ENCODE measurements at regions not wholly inside any gene's neighbourhood (a gene's known extent, or its start where the extent isn't known, plus 50 kb on each side); places are given as distances from the start of the nearest gene placed in this dataset.

DNA sequence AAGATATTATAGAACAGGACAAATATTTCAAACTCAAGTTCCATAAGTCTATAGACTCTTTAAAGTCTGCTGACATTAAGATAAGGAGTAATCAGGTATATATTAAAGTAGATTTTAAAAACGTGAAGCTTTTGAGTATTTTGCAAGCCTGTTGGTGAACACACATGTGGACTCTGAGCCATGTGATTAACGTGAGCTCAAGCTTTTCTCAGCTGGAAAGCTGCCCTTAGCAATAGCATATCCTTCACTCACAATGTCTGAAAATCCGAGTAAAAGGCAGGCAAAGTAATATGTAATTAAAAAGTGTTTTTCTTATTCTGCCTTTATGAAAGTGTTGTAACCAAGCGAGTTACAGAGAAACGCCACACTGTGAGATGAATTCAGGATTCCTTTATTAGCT lies 140.5 kb upstream of the AADAT start:
- no TSS peak for BruUV-seq (replicated peaks)
- intact Hi-C loops (cut with micrococcal nuclease; ENCODE audit: unreplicated experiment) = no loop called here
- Mint-ChIP-seq H3K4me1 (ENCODE audit: low read depth, unreplicated experiment) (no peaks in the 10 kb centered on the region), H3K4me3 (ENCODE audit: unreplicated experiment) (no peak overlapping the region), H3K27me3 (ENCODE audit: insufficient read depth, unreplicated experiment) (peaks cover 2% of the 10 kb centered on the region), H3K27ac (ENCODE audit: unreplicated experiment) (no peak overlapping the region), H3K36me3 (ENCODE audit: insufficient read depth, unreplicated experiment) (peaks cover 6% of the 10 kb centered on the region), H3K9me3 (ENCODE audit: unreplicated experiment) (no peaks in the 10 kb centered on the region)
- no peaks in the 10 kb centered on the region for H3K27me3 ChIP-seq (replicated peaks; ENCODE audit: control insufficient read depth, insufficient read depth, low read length)
- no peaks in the 10 kb centered on the region for H3K9me3 ChIP-seq
- H3K4me1 ChIP-seq = no peaks in the 10 kb centered on the region
- TF ChIP-seq CTCF (IDR thresholded peaks at IDR 0.05; ENCODE audit: insufficient read depth in 1 of 2, low read depth in 1 of 2, low read length in 1 of 2, severe bottlenecking in 1 of 2, unreplicated experiment in 1 of 2) = no peak
- H3K4me3 ChIP-seq (ENCODE audit: low read depth, low read length) = no peak overlapping the region
- H3K36me3 ChIP-seq (ENCODE audit: control insufficient read depth, insufficient read depth, low read length) = no peaks in the 10 kb centered on the region
- POLR2A ChIA-PET = no interaction called here
- CTCF ChIA-PET = no interaction called here
- DNase-seq = no peak

DNA sequence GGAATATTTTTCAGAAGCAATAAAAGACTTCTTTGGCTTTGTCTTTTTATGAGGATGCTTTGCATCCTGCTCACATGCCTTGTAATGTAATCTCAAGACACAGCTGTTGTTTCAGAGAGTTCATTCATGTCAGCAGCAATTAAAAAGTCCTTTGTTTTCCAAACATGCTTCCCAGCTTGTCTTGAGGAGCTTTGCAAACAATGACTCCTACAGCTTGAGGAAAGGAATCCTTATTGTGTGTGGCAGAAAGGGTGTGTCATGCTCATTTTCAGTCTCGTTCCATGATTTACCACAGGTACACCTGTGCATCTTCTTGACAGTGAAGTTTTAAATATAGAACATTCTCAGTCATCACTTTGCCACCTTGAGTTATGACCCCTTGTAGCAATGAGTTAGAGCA lies 139.2 kb upstream of the AADAT start:
- H3K9me3 Mint-ChIP-seq (ENCODE audit: unreplicated experiment) = no peaks in the 10 kb centered on the region
- TF ChIP-seq CTCF (IDR thresholded peaks at IDR 0.05; ENCODE audit: insufficient read depth in 1 of 2, low read depth in 1 of 2, low read length in 1 of 2, severe bottlenecking in 1 of 2, unreplicated experiment in 1 of 2) = no peak
- no TSS peak for BruUV-seq (replicated peaks)
- no peaks in the 10 kb centered on the region for H3K4me1 Mint-ChIP-seq (ENCODE audit: low read depth, unreplicated experiment)
- POLR2A ChIA-PET = no interaction called here
- CTCF ChIA-PET = no interaction called here
- Histone ChIP-seq H3K9me3 (no peaks in the 10 kb centered on the region), H3K4me3 (ENCODE audit: low read depth, low read length) (no peak overlapping the region), H3K36me3 (ENCODE audit: control insufficient read depth, insufficient read depth, low read length) (no peaks in the 10 kb centered on the region), H3K4me1 (no peaks in the 10 kb centered on the region), H3K27me3 (replicated peaks; ENCODE audit: control insufficient read depth, insufficient read depth, low read length) (no peaks in the 10 kb centered on the region)
- no peak for DNase-seq
- H3K4me3 Mint-ChIP-seq (ENCODE audit: unreplicated experiment) = no peak overlapping the region
- H3K27me3 Mint-ChIP-seq (ENCODE audit: insufficient read depth, unreplicated experiment) = peaks cover 2% of the 10 kb centered on the region
- intact Hi-C loops (cut with micrococcal nuclease; ENCODE audit: unreplicated experiment) = no loop called here
- no peak overlapping the region for H3K27ac Mint-ChIP-seq (ENCODE audit: unreplicated experiment)
- H3K36me3 Mint-ChIP-seq (ENCODE audit: insufficient read depth, unreplicated experiment) = peaks cover 6% of the 10 kb centered on the region

DNA sequence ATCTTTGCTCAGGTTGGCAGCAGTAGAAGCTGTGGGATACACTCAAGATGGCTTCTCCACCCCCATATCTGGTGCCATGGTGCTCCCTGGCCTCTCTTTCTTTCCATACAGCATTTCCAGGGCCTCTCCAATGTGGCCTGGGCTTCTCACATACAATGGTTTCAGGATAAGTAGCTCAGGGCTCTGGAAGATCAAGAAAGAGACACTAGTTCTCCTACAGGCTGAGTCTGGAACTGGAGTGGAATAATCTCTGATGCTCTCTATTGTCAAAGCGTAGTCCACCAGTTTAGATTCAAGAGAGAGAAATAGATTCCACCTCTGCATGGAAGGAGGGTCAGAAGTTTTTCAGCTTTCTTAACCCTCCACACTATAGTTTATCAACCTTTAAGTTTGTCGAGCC lies 138.2 kb upstream of the AADAT start:
- BruUV-seq (replicated peaks) = no TSS peak
- H3K27me3 Mint-ChIP-seq (ENCODE audit: insufficient read depth, unreplicated experiment) = peaks cover 2% of the 10 kb centered on the region
- H3K4me3 Mint-ChIP-seq (ENCODE audit: unreplicated experiment) = no peak overlapping the region
- H3K4me1 ChIP-seq = no peaks in the 10 kb centered on the region
- no peaks in the 10 kb centered on the region for H3K9me3 Mint-ChIP-seq (ENCODE audit: unreplicated experiment)
- no peak overlapping the region for H3K27ac Mint-ChIP-seq (ENCODE audit: unreplicated experiment)
- no peak for DNase-seq
- no peak for TF ChIP-seq CTCF (IDR thresholded peaks at IDR 0.05; ENCODE audit: insufficient read depth in 1 of 2, low read depth in 1 of 2, low read length in 1 of 2, severe bottlenecking in 1 of 2, unreplicated experiment in 1 of 2)
- H3K27me3 ChIP-seq (replicated peaks; ENCODE audit: control insufficient read depth, insufficient read depth, low read length) = no peaks in the 10 kb centered on the region
- H3K4me3 ChIP-seq (ENCODE audit: low read depth, low read length) = no peak overlapping the region
- POLR2A ChIA-PET = no interaction called here
- H3K9me3 ChIP-seq = no peaks in the 10 kb centered on the region
- H3K36me3 ChIP-seq (ENCODE audit: control insufficient read depth, insufficient read depth, low read length) = no peaks in the 10 kb centered on the region
- CTCF ChIA-PET = interaction anchor here (0.7 kb wide), 1 partner anchor 27 kb away, joined by 3 read pairs; no protein-coding TSS in a partner anchor
- intact Hi-C loops (cut with micrococcal nuclease; ENCODE audit: unreplicated experiment) = no loop called here
- H3K36me3 Mint-ChIP-seq (ENCODE audit: insufficient read depth, unreplicated experiment) = peaks cover 6% of the 10 kb centered on the region
- no peaks in the 10 kb centered on the region for H3K4me1 Mint-ChIP-seq (ENCODE audit: low read depth, unreplicated experiment)
